ENCODE measurements at regions not wholly inside any gene's neighbourhood (a gene's known extent, or its start where the extent isn't known, plus 50 kb on each side); places are given as distances from the start of the nearest gene placed in this dataset.
"Not testable (repeated sequence)": the region's sequence is repeated elsewhere in the genome, so short reads cannot be mapped to it uniquely, and the experiment has no call there.

DNA sequence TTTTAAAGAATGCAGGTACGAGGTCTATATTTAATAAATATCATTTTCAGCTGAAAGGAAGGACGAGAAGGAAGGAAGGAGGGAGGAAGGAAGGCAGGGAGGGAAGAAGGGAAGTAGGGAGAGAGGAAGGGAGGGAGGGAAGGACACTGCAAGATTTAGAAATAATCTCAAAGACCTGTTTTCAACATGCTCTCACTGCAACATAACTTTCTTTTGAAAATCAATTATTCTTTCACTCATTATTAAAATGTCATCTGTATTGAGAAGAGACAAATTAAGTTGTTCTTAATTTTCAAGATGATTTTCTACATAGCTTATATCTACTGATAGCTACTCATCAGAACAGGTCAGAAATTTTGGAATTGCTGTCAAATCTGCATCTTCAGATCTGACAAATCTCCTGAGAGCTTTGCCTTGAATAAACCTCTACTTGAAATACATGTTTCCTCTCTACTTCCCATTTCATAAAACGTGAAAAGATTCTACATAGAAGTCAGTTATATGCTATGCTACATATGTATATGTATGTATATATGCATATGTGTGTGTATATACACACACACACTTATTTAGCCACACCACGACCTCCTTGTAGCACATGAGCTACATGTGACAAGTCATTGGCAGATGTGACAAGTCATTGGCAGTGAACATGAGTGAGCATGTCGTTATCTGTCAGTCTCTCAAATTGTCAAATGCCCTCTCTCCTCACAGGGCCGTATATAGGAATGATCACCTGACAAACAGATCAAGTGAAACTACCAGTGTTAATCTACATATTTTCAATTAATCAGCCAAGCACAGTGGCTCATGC lies 241.6 kb downstream of the LY86 start:
- no peak for DNase-seq (ENCODE audit: extremely low spot score)
- POLR2A ChIA-PET = no interaction called here
- TF ChIP-seq ZNF384 (IDR thresholded peaks at IDR 0.05) = no peak
- no peak for TF ChIP-seq FOXK2 (IDR thresholded peaks at IDR 0.05)
- TF ChIP-seq L3MBTL2 (conservative IDR thresholded peaks at IDR 0.05) = no peak
- TF ChIP-seq SUZ12 (IDR thresholded peaks at IDR 0.05) = no peak
- no peak for TF ChIP-seq BHLHE40 (IDR thresholded peaks at IDR 0.05; ENCODE audit: borderline replicate concordance)
- no peak for TF ChIP-seq LEF1 (IDR thresholded peaks at IDR 0.05; ENCODE audit: borderline replicate concordance)
- no peak for TF ChIP-seq FOXA1 (IDR thresholded peaks at IDR 0.05)
- no peak for TF ChIP-seq SP1 (IDR thresholded peaks at IDR 0.05)
- TF ChIP-seq HDGF (IDR thresholded peaks at IDR 0.05; ENCODE audit: borderline replicate concordance) = no peak
- TF ChIP-seq ARNT (IDR thresholded peaks at IDR 0.05) = no peak
- CTCF ChIA-PET = no interaction called here

DNA sequence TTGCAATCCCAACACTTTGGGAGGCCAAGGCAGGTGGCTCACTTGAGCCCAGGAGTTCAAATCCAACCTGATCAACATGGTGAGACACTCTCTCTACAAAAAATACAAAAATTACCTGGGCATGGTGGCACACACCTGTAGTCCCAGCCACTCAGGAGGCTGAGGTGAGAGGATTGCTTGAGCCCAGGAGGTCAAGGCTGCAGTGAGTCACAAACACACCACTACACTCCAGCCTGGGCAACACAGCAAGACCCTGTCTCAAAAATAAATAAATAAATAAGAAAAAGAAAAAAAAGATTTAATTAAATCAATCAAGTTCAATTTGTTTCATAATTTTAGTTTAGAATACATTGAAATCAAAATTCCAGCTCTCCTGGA lies 242.2 kb downstream of the LY86 start:
- DNase-seq (ENCODE audit: extremely low spot score); CTCF ChIA-PET; POLR2A ChIA-PET: not testable (repeated sequence)

DNA sequence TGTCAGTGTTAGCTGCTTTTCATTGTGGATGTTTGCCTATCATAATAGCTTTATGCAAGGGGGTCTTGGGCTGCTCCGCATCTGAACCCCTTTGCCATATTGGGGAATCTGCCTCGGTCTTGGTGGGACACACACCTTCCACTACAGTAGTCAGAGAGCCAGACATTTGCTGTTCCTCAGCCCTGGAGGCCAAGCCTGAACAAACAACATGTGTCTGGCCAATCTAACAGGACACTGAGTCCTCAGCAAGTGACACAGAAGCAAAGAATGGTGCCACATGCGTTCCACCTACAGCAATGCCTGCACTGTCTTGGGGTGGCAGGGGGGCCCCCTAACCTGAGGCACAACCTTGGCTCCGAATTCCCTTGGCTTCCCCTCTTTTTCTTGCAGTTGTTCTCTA lies 243.9 kb downstream of the LY86 start:
- CTCF ChIA-PET = no interaction called here
- POLR2A ChIA-PET = no interaction called here
- no peak for TF ChIP-seq FOXK2 (IDR thresholded peaks at IDR 0.05)
- TF ChIP-seq NFRKB (IDR thresholded peaks at IDR 0.05) = no peak
- no peak for TF ChIP-seq SP1 (IDR thresholded peaks at IDR 0.05)
- TF ChIP-seq LEF1 (IDR thresholded peaks at IDR 0.05; ENCODE audit: borderline replicate concordance) = no peak
- TF ChIP-seq ZNF384 (IDR thresholded peaks at IDR 0.05) = no peak
- no peak for TF ChIP-seq L3MBTL2 (conservative IDR thresholded peaks at IDR 0.05)
- no peak for TF ChIP-seq FOXM1 (IDR thresholded peaks at IDR 0.05; ENCODE audit: borderline replicate concordance)
- TF ChIP-seq ELF4 (IDR thresholded peaks at IDR 0.05) = no peak
- TF ChIP-seq SUZ12 (IDR thresholded peaks at IDR 0.05) = no peak
- no peak for DNase-seq (ENCODE audit: extremely low spot score)

DNA sequence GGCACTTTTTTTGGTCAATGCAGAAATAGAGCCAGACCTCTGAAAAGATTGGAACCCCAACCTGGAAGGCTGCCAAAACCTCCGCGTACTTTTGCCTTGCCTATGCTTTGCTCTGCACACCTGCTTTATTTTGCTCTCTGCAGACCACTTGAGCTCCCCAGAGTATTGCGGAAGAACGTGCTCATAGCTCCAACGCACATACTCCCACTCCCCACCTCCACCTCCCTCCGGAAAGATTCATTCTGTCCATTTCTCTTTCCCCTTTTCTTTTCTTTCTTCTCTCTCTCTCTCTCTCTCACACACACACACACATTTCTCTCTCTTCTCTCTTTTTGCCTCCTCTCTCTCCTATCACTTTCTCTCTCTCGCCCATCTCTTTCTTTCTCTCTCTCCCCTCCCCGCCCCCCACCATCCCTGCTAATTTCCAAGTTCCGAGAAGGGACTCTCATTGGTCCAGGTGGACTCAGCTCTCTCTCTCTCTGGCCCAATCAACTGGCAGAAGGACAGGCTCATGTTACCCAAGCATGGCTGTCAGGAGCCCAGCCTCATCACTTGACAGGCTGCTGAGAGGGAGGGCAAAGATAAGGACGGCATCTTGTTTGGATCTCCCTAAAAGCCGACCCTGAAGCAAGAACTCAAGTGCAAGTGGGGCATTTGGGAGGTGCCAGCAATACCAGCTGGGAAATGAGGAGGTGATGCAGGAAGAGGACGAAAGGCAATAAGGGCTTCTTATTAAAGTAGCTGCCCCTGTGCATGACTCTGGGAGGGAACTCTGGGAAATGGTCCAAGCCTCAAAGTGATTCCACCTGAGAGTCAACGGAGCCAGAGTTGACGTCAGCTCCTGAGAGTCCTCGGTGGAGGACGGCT lies 246.1 kb downstream of the LY86 start:
- no peak for DNase-seq (ENCODE audit: extremely low spot score)
- TF ChIP-seq FOXK2 (IDR thresholded peaks at IDR 0.05) (no peak), L3MBTL2 (conservative IDR thresholded peaks at IDR 0.05) (no peak), BHLHE40 (IDR thresholded peaks at IDR 0.05; ENCODE audit: borderline replicate concordance) (no peak), FOXA1 (IDR thresholded peaks at IDR 0.05) (no peak), TARDBP (IDR thresholded peaks at IDR 0.05) (no peak), HDGF (IDR thresholded peaks at IDR 0.05; ENCODE audit: borderline replicate concordance) (no peak), NFRKB (IDR thresholded peaks at IDR 0.05) (no peak), FOXM1 (IDR thresholded peaks at IDR 0.05; ENCODE audit: borderline replicate concordance) (no peak), ARNT (IDR thresholded peaks at IDR 0.05) (no peak), ELF4 (IDR thresholded peaks at IDR 0.05) (no peak)
- TF ChIP-seq, protein P1, sequence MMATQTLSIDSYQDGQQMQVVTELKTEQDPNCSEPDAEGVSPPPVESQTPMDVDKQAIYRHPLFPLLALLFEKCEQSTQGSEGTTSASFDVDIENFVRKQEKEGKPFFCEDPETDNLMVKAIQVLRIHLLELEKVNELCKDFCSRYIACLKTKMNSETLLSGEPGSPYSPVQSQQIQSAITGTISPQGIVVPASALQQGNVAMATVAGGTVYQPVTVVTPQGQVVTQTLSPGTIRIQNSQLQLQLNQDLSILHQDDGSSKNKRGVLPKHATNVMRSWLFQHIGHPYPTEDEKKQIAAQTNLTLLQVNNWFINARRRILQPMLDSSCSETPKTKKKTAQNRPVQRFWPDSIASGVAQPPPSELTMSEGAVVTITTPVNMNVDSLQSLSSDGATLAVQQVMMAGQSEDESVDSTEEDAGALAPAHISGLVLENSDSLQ (IDR thresholded peaks at IDR 0.05) = no peak

DNA sequence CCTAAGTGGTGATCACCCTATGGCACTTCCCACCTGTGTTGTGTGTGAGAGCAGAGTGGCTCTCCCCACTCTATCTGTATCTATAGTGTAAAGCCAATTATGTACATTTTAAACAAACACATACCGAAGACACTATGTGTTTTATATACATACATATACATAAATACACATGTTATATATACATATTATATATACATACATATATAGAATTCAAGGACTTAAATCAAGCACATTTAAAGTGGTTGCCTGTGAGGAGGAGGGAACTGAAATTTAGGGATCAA lies 246.6 kb downstream of the LY86 start:
- CTCF ChIA-PET = no interaction called here
- DNase-seq (ENCODE audit: extremely low spot score) = no peak
- no peak for TF ChIP-seq NFRKB (IDR thresholded peaks at IDR 0.05)
- TF ChIP-seq HDGF (IDR thresholded peaks at IDR 0.05; ENCODE audit: borderline replicate concordance) = no peak
- TF ChIP-seq FOXK2 (IDR thresholded peaks at IDR 0.05) = no peak
- TF ChIP-seq ZNF384 (IDR thresholded peaks at IDR 0.05) = no peak
- TF ChIP-seq L3MBTL2 (conservative IDR thresholded peaks at IDR 0.05) = no peak
- TF ChIP-seq LEF1 (IDR thresholded peaks at IDR 0.05; ENCODE audit: borderline replicate concordance) = no peak
- no peak for TF ChIP-seq BHLHE40 (IDR thresholded peaks at IDR 0.05; ENCODE audit: borderline replicate concordance)
- TF ChIP-seq FOXA1 (IDR thresholded peaks at IDR 0.05) = no peak
- TF ChIP-seq SP1 (IDR thresholded peaks at IDR 0.05) = no peak
- TF ChIP-seq, protein P1 (IDR thresholded peaks at IDR 0.05) = no peak
- no peak for TF ChIP-seq CTBP1 (IDR thresholded peaks at IDR 0.05; ENCODE audit: borderline replicate concordance)
- no peak for TF ChIP-seq ELF4 (IDR thresholded peaks at IDR 0.05)
- no peak for TF ChIP-seq TARDBP (IDR thresholded peaks at IDR 0.05)
- TF ChIP-seq SUZ12 (IDR thresholded peaks at IDR 0.05) = no peak
- TF ChIP-seq FOXM1 (IDR thresholded peaks at IDR 0.05; ENCODE audit: borderline replicate concordance) = no peak
- no peak for TF ChIP-seq ARNT (IDR thresholded peaks at IDR 0.05)
- POLR2A ChIA-PET = no interaction called here

More for the DNA sequence above, 246.1 kb downstream of the LY86 start:
- POLR2A ChIA-PET = interaction anchor here (0.7 kb wide), 1 partner anchor 306 kb away, joined by 3 read pairs; no protein-coding TSS in a partner anchor
- CTCF ChIA-PET = interaction anchor here (0.6 kb wide), 1 partner anchor 113 kb away, joined by 3 read pairs; no protein-coding TSS in a partner anchor

DNA sequence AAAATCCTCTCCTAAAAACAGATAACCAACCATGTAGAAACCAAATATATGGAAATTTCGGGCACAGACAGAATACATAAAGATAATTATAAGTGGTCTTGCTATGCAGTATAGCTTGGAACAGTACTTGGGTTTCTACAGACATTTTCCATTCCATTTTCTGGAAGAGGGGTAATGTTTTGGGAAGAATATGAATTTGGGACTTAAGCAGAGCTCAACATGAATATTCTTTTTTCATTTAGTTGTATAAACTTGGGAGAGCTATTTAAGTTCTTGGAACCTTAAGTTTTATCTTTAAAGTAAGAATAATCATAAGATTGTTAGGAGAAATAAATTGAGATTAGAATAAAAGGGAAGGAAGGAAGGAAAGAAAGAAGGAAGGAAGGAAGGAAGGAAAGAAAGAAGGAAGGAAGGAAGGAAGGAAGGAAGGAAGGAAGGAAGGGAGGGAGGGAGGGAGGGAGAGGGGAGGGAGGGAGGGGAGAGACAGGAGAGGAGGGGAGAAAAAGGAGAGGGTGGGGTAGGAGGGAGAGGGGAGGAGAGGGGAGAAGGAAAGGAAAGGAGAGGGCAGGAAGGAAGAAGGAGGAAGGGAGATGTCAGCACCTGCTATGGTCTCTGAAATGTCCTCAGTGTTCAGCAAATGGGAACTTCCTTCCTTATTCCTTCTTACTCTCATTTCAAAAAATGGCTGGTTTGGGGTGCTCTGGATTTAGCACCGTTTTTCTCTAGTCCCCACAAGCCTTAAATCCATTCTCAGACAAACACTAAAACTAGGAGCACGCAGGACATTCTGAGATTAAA lies 248.3 kb downstream of the LY86 start:
- CTCF ChIA-PET = interaction anchor here (0.7 kb wide), 1 partner anchor 162 kb away, joined by 3 read pairs; no protein-coding TSS in a partner anchor

More for the DNA sequence above, 248.3 kb downstream of the LY86 start:
- no peak for TF ChIP-seq TARDBP (IDR thresholded peaks at IDR 0.05)
- TF ChIP-seq, protein P1 (IDR thresholded peaks at IDR 0.05) = no peak
- TF ChIP-seq FOXA1 (IDR thresholded peaks at IDR 0.05) = no peak
- TF ChIP-seq SP1 (IDR thresholded peaks at IDR 0.05) = no peak
- TF ChIP-seq ELF4 (IDR thresholded peaks at IDR 0.05) = no peak
- no peak for TF ChIP-seq NFRKB (IDR thresholded peaks at IDR 0.05)
- no peak for TF ChIP-seq L3MBTL2 (conservative IDR thresholded peaks at IDR 0.05)
- no peak for TF ChIP-seq HDGF (IDR thresholded peaks at IDR 0.05; ENCODE audit: borderline replicate concordance)
- DNase-seq (ENCODE audit: extremely low spot score) = no peak
- POLR2A ChIA-PET = no interaction called here

All from HEK293T (cell line).